A549 (cell line): ENCODE measurements at regions not wholly inside any gene's neighbourhood (a gene's known extent, or its start where the extent isn't known, plus 50 kb on each side); places are given as distances from the start of the nearest gene placed in this dataset.
"Not testable (repeated sequence)": the region's sequence is repeated elsewhere in the genome, so short reads cannot be mapped to it uniquely, and the experiment has no call there.

Source experiments
- CBX8 ChIP-seq: fragments of 200-600 bp; sonication (generic); IDR thresholded peaks from 2 replicates; pipeline ENCODE4 v1.6.1; 2016
- CEBPB ChIP-seq, 2 experiments: fragments of >200 bp in 1 of 2; sonication (Bioruptor Twin) in 1 of 2; formaldehyde crosslinking in 1 of 2; IDR thresholded peaks; 2 replicates each; pipeline ENCODE4 v1.6.1; 2012 to 2016
- CHD2 ChIP-seq: fragments of 150-350 bp; IDR thresholded peaks from 2 replicates; pipeline ENCODE4 v1.6.1; 2014; ENCODE audit warnings: low read length; ENCODE audit not compliant: partially characterized antibody
- MAX ChIP-seq: IDR thresholded peaks from 2 replicates; pipeline ENCODE4 v1.6.1; 2012
- MYC ChIP-seq: IDR thresholded peaks from 2 replicates; pipeline ENCODE4 v1.6.1; 2012; ENCODE audit warnings: mild to moderate bottlenecking, inconsistent platforms, low read length, improper control_type of control experiment, borderline replicate concordance
- POLR2A ChIP-seq: IDR thresholded peaks from 2 replicates; pipeline ENCODE4 v1.6.1; 2012; ENCODE audit warnings: mild to moderate bottlenecking, low read length
- RAD21 ChIP-seq, 2 experiments: fragments of >200 bp in 1 of 2; sonication (Bioruptor Twin) in 1 of 2; formaldehyde crosslinking in 1 of 2; IDR thresholded peaks in 1 of 2; conservative IDR thresholded peaks in 1 of 2; 2 replicates in 1 of 2; 3 replicates in 1 of 2; pipeline ENCODE4 v1.6.1; 2012 to 2018; ENCODE audit warnings: inconsistent platforms in 1 of 2
- RFX5 ChIP-seq: fragments of 450-650 bp; IDR thresholded peaks from 2 replicates; pipeline ENCODE4 v1.7.1; 2014; ENCODE audit warnings: antibody characterized with exemption, mild to moderate bottlenecking, moderate library complexity
- SMC3 ChIP-seq: fragments of >200 bp; sonication (Bioruptor Twin); formaldehyde crosslinking; IDR thresholded peaks from 3 replicates; pipeline ENCODE4 v1.6.1; 2018; ENCODE audit warnings: inconsistent platforms
- SREBF2 ChIP-seq: fragments of 450-650 bp; IDR thresholded peaks from 2 replicates; pipeline ENCODE4 v1.6.1; 2014; ENCODE audit warnings: mild to moderate bottlenecking, moderate library complexity
- TP53 ChIP-seq: fragments of 250-450 bp; sonication (Bioruptor Pico); IDR thresholded peaks from 2 replicates; pipeline ENCODE4 v1.5.0; 2021; ENCODE audit warnings: mild to moderate bottlenecking, moderate library complexity
- ZNF302 ChIP-seq: fragments of 250-450 bp; sonication (Bioruptor Pico); IDR thresholded peaks from 2 replicates; pipeline ENCODE4 v1.9.0; 2021; ENCODE audit warnings: inconsistent platforms, mild to moderate bottlenecking, moderate library complexity
- TF ChIP-seq, protein P1 (sequence below): fragments of 250-450 bp; sonication (Bioruptor Pico); IDR thresholded peaks from 2 replicates; pipeline ENCODE4 v1.5.0; 2021; ENCODE audit warnings: mild to moderate bottlenecking, moderate library complexity, borderline replicate concordance
- TF ChIP-seq, protein P2 (sequence below): fragments of >200 bp; sonication (Bioruptor Twin); formaldehyde crosslinking; IDR thresholded peaks from 3 replicates; pipeline ENCODE4 v1.5.1; 2016

GRCh38 chr4:4019071-4019470 is 207.7 kb downstream of the OTOP1 start:
- TF ChIP-seq RAD21 (conservative IDR thresholded peaks at IDR 0.05 in 1 of 2, IDR thresholded peaks at IDR 0.05 in 1 of 2); SMC3; CHD2; TP53 (CRISPR knock-in tag); CEBPB (IDR thresholded peaks at IDR 0.05); POLR2A; SREBF2; RFX5; MYC; CBX8; ZNF302 (CRISPR knock-in tag); MAX: not testable (repeated sequence)
- TF ChIP-seq, protein P1, sequence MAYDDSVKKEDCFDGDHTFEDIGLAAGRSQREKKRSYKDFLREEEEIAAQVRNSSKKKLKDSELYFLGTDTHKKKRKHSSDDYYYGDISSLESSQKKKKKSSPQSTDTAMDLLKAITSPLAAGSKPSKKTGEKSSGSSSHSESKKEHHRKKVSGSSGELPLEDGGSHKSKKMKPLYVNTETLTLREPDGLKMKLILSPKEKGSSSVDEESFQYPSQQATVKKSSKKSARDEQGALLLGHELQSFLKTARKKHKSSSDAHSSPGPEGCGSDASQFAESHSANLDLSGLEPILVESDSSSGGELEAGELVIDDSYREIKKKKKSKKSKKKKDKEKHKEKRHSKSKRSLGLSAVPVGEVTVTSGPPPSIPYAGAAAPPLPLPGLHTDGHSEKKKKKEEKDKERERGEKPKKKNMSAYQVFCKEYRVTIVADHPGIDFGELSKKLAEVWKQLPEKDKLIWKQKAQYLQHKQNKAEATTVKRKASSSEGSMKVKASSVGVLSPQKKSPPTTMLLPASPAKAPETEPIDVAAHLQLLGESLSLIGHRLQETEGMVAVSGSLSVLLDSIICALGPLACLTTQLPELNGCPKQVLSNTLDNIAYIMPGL, result not testable (repeated sequence)
- TF ChIP-seq, protein P2, sequence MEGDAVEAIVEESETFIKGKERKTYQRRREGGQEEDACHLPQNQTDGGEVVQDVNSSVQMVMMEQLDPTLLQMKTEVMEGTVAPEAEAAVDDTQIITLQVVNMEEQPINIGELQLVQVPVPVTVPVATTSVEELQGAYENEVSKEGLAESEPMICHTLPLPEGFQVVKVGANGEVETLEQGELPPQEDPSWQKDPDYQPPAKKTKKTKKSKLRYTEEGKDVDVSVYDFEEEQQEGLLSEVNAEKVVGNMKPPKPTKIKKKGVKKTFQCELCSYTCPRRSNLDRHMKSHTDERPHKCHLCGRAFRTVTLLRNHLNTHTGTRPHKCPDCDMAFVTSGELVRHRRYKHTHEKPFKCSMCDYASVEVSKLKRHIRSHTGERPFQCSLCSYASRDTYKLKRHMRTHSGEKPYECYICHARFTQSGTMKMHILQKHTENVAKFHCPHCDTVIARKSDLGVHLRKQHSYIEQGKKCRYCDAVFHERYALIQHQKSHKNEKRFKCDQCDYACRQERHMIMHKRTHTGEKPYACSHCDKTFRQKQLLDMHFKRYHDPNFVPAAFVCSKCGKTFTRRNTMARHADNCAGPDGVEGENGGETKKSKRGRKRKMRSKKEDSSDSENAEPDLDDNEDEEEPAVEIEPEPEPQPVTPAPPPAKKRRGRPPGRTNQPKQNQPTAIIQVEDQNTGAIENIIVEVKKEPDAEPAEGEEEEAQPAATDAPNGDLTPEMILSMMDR, result not testable (repeated sequence)
